HG03108 (cell line): ENCODE measurements at regions not wholly inside any gene's neighbourhood (a gene's known extent, or its start where the extent isn't known, plus 50 kb on each side); places are given as distances from the start of the nearest gene placed in this dataset.

Experiments used
- ATAC-seq: cut with Tn5 transposase; IDR thresholded peaks from one replicate; pipeline ENCODE4 v1.9.1; 2021; ENCODE audit warnings: moderate library complexity; ENCODE audit not compliant: unreplicated experiment

- no peak for ATAC-seq
These were observed 492.7 kb downstream of the RPS24 start for GRCh38 chr10:78526347-78526746.

DNA sequence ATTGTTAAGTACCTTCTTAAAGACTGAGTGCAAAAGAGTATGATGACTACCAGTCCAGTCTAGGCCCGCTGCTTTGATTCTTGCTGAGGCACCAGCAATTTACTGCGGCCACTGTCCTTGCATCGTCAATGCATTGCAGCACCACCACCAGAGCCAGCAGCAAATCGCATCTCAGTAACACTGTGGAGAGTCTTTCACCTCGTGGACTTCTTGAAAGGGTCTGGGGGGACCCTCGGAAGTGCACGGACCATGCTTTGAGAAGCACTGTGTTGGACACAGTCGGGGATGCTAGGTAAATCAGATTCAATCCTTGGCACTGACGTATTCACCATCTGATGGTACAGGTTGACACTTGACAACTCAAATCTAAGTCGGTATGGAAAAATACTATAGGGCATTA lies 493.6 kb downstream of the RPS24 start:
- ATAC-seq: no peak

GRCh38 chr10:78528749-78529204 lies 495.1 kb downstream of the RPS24 start:
- no peak for ATAC-seq

DNA sequence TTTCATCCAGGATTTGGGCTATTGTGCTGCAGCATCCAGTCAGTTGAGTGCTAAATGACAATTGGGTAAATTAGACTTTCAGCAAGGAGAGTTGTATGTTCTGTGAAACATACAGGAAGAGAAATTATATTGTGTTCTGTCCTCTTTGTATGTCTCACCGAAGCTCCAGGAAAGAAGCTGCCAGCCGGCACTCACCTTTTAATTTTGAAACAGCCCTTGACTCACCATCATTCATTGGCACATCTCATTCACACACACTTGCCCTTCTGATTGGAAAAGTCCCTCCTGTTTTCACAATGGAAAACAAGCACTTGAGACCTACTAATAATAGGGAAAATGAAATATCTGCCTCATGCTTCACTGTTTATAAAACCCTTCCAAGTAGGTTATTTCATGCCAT lies 495.6 kb downstream of the RPS24 start:
- no peak for ATAC-seq

GRCh38 chr10:78531088-78531487 lies 497.4 kb downstream of the RPS24 start:
- no peak for ATAC-seq

DNA sequence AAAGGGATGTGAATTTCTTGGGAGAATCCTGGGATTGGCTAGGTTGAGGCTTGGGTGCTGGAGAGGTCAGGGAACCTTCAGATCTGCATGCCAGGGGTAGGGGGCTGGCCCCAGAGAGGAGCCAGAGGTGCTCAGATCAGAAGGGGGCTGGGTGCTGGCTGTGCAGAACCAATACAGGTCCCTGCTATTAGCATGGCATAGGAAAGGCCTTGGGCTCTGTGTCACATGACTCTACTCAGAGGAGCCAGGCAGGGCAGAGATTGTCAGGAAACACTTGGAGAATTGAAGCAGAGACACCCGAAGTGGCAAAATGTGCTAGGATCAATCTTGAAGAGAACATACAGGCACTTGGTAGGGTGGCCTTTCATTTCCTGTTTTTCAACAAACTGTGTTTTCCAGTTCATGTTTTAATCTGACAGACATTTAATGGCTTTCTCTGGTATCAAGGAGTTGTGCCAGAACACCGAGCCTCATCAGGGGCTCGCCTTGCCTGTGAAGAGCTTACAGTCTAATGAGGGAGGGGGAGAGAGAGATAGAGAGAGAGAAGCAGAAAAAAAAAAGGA lies 498.9 kb downstream of the RPS24 start:
- ATAC-seq: no peak

DNA sequence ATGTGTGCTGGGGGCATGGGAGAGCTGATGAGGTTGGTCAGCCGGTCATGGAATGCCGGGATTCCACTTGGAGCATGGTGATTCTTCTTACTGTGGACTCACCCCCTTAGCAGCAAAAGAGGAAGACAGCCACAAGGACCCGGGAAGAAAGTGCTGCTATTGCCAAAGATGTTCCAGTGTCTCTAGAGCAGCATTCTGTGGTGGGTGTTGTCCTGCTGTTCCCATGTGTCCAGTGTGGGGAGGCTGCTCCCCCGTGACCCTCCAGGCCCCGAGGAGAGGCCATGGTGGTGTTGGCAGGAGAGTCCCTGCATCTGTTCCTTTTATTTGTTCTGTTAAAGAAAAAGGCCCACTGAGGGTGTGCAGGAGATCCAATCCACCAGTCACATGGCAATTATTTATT lies 499.4 kb downstream of the RPS24 start:
- ATAC-seq: no peak

DNA sequence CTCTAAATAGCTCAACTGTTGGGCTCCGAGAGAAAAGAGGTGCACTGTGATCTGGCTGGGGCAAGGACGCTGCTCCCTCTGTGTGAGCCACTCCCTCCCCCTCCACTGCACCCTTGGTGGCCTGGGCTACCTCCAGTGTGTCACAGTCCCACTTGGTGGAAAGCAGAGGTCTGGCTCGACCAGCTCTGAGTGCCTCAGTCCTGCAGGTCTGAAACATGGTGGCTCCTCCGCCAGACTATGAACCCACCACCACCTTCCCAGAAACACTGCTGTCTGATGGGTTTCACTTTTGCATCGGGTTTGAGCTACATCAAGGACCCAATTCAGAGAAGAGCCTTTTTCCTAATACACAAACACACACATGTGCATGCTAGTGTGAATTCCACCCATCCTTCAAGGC lies 500.1 kb downstream of the RPS24 start:
- no peak for ATAC-seq

- no peak for ATAC-seq
These were observed 502.1 kb downstream of the RPS24 start for GRCh38 chr10:78535716-78536218.

GRCh38 chr10:78537018-78537417 lies 503.4 kb downstream of the RPS24 start:
- ATAC-seq: no peak

- ATAC-seq: no peak
These were observed 505.6 kb downstream of the RPS24 start for GRCh38 chr10:78539247-78539766.

DNA sequence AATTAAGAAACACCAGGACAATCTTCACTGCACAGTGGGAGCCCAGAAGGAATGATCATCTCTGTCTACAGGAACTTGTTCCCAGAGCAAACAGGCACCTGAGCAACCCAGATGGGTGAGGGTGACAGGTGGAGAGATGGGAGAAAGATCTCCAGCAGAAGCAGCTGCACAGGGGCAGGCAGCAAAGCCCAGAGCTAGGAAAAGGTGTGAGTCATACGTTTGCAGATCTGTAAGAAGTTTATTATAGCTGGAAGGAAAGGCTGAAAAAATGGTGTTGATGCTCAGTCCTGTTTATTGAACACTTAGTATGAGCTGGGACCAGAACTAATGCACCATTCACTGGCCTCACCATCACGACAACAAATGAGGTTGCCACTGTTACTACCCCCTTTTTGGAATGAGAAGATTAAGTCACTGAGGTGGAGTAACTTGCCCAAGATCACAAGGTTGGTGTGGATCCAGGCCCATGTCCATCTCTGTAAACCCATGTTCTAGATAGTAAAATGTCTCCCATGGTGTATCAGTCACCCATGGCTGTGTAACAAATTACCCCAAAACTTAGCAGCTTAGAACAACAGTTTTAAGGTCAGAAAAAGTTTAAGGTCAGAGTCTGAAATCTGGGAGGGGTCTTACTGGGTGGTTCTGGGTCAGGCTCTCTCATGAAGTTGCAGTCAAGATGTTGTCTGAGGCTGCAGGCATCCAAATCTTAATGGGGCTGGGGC lies 506.9 kb downstream of the RPS24 start:
- no peak for ATAC-seq

- no peak for ATAC-seq
These were observed 507.9 kb downstream of the RPS24 start for GRCh38 chr10:78541481-78542140.

- ATAC-seq: no peak
These were observed 508.5 kb downstream of the RPS24 start for GRCh38 chr10:78542141-78542489.

DNA sequence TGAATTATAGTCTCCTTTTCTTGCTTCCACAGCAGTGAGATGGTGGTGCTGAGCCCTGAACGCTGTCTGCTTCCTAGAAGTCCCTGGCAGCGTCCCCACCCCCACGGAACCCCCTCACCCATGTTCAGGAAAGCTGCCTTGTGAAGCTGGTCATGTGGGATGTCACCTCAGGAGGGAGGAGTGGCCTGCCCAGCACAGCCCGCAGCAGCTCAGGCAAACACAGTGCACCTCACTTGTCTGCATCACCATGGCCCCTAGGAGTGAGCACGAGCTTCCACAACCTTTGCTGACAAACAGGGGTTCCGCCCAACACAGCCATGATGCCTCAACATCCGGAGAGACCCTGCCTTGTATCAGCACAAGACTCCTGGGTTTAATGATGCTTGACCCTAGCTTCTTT lies 508.9 kb downstream of the RPS24 start:
- ATAC-seq: no peak

- ATAC-seq: no peak
These were observed 509.5 kb downstream of the RPS24 start for GRCh38 chr10:78543031-78543748.

DNA sequence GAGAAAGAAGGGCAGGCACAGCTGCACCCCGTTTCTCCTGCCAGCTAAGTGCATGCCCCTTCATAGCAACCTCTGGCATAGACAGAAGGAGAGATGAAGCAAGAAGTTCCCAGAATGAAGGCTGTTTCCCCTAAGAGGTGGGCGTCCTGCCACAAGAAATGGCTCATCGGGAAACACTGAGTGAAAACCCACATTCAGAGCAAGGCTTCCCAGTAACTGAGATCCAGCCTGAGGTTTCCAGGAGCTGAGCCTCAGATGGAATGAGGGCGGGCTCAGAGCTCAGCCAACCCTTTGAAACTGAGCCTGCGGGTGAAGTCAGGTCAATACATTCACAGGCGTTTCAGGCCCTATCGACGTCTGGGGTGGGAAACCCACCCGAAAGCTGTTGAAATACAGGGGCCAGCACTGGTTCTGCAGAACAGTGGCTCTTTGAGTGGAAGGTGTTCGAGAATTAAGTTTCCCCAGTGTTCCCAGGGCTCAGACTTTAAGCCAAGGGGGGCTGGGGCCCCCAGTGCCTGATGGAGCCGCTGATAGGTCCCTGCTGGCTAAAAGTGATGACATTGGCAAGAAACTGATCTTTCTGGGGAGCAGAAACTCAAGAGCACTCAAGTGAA lies 510.2 kb downstream of the RPS24 start:
- ATAC-seq: no peak

DNA sequence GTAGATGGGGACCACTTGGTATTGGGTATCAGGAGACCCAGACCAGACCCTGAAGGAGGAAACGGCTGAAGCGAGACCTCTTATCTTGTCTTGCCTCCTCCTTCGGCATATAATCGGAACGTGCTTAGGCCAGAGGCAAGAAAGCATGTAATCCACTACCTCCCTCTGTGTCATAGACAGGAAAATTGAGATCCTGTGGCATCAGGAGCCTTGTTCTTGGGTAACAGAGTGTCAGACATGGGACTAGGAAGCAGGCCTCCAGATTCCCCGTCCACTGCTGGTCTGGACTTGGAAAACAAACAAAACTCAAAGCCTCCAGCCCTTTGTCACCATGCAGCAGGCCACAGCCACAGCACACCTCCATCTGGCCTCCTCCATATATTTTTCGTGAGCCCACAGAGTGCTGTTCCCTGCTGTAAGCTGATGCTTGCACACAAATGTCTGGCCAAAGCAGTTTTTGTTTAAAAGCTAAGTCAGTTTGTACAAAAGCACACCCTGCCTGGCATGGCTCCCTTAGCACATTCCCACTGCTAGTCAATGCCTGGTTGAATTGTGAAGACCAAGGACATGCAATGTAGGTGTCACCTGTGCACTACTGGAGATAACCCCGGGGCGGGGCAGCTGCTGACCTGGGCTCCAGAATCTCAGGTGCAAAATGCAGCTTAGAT lies 510.9 kb downstream of the RPS24 start:
- ATAC-seq: no peak

- no peak for ATAC-seq
These were observed 512.1 kb downstream of the RPS24 start for GRCh38 chr10:78545756-78546155.

- no peak for ATAC-seq
These were observed 513.7 kb downstream of the RPS24 start for GRCh38 chr10:78547397-78547796.
